ENCODE measurements at regions not wholly inside any gene's neighbourhood (a gene's known extent, or its start where the extent isn't known, plus 50 kb on each side); places are given as distances from the start of the nearest gene placed in this dataset.

DNA sequence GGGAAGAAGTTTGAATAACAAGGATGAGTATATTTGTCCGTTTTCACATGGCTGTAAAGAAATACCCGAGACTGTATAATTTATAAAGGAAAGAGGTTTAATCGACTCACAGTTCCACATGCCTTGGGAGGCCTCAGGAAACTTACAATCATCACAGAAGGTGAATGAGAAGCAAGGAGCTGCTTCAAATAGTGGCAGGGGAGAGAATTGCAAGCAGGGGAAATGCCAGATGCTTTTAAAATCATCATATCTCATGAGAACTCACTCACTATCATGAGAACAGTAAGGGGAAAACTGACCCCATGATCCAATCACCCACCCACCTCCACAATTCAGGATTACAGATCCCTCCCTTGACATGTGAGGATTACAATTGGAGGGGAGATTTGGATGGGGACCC is 212.8 kb upstream of the CDH8 start:
- no peak for DNase-seq (ENCODE audit: low spot score)

GRCh38 chr16:62240722-62241121 is 204.5 kb upstream of the CDH8 start:
- DNase-seq (ENCODE audit: low spot score): no peak

DNA sequence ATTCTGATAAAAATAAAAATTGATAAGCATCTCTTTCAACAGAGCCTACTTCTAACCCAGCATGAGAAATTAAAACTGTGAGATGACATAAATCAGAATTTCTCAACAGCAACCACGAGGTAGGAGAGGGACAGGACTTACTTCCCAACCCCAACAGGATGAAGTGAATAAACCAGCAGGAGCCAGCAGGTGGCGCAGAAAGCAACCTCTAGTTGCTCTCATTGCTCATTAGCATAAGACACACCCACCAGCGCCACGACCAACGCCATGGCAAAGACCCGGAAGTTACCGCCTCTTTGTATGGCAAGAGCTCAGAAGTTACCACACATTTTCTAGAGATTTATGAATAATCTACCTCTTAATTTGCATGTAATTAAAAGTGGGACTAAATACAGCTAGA is 189.4 kb upstream of the CDH8 start:
- DNase-seq (ENCODE audit: low spot score): peak; percentile 79

DNA sequence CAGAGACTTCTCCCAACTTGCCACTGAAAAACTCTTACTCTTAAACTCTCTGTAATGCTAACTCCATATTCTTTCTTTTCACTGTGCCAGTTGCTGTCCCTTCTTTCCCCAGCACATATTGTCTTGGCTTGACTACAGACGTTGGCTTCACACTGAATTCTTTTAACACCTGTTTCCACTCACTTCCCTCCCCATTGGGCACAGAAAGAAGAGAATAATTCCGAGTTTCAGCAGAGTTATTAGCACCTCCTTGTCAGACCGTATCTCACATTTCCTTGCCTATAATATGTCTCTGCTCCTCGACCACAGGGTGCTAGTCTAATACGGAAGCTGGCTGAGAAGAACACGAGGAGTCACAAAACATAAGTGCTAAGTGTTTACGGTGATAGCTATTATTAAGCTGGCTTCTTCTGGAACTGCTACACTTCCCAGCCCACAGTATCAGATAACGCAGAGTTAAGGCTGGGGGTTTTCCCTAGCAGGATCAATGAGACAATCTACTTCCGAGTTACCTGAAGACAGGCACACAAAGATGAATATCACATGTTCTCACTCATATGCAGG is 188.5 kb upstream of the CDH8 start:
- no peak for DNase-seq (ENCODE audit: low spot score)

GRCh38 chr16:62216837-62217236 is 180.6 kb upstream of the CDH8 start:
- no peak for DNase-seq (ENCODE audit: low spot score)

DNA sequence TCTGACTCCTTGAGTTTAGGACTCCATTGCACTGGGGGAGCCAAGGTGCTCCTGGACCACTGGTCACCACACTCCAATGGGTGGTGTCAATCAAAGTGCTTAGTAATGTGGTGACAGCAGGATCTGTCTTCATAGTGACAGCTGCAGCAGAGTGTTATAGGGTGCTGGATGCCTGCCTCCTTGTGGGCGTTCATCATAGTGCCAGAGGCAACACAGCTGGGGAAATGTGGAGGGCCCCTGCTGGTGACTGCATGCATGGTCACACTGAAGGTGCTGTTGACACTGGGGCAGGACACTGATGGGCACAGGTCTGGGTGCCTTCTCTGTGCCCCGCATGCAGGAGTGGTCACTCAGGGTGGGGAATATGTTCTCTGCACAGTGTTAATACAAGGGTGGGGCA is 177.5 kb upstream of the CDH8 start:
- no peak for DNase-seq (ENCODE audit: low spot score)

GRCh38 chr16:62208934-62209333 is 172.7 kb upstream of the CDH8 start:
- no peak for DNase-seq (ENCODE audit: low spot score)

- DNase-seq (ENCODE audit: low spot score): no peak
Measured at GRCh38 chr16:62205459-62205858, 169.2 kb upstream of the CDH8 start.

- no peak for DNase-seq (ENCODE audit: low spot score)
Measured at GRCh38 chr16:62201911-62202310, 165.7 kb upstream of the CDH8 start.

DNA sequence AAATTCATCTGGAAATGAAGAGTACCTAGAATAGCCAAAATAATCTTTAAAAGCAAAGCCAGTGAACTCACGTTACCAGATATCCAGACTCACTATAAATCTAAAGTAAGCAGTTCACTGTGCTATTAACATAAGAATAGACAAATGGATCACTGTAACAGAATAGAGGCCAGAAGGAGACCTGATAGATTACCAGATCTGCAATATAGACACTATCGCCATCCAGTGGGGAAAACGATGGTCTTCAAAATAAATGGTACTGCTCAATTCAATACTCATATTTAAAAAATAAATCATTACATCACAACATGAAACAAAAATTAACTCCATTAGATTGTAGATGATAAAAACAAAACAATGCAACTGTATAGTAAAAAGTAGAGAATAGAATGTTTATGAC is 158.6 kb upstream of the CDH8 start:
- DNase-seq (ENCODE audit: low spot score): no peak

DNA sequence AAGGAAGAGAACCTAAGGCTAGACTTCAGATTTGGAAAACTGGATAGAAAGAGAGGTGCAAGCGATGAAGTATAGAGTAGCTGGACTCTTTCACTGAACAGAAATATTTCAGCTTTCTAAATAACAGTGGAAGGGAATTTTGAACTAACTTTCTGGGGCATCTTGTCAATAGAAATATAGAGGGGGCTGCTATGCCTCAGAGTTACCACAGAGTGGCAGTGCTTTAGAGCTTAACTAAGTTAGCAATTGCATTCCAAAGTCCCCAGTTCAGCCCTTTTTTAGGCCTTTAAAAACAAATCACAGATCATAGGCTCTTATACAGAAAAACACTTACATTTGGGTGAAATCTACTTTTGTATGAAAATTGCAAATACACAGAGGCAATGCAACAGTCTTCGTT is 154.2 kb upstream of the CDH8 start:
- DNase-seq (ENCODE audit: low spot score): no peak

DNA sequence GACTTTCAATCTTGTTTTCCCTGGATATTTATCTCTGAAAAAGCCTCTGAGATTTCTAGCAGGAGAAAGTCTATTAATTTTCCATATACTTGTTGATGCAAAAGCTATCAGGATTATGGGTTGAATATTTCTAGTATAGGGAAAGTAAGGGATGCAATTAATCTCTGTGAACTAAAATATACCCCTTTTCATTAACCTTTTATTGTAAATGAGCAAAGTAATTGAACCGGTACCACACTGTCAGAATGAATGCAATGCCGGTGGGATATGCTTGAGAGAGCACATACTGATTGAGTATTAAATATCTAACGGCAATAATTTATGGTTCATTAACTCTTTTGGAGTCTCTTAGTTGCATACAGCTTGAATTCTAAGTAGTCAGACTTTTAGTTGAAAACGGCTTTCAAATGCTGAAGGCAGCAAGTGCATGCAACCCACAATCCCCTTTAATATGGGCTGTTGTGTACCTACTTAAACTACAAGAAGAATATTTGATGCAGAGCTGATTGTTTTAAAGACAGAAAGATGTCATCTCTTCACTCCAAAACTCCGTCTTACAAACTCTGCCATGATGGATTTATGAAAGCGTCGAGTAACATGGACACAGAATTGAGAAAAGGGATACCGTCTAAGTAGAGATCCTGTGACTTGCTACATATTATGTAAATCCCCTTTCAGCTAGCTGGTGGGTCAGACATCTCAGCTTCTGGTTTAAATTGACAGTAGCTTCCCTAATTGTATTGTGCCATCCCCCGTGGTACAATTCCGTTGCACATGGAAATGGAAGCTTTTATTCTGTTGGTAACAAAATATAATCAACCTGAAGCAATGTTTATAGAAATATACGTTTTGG is 141.3 kb upstream of the CDH8 start:
- DNase-seq (ENCODE audit: low spot score): no peak

GRCh38 chr16:62170642-62171041 is 134.4 kb upstream of the CDH8 start:
- no peak for DNase-seq (ENCODE audit: low spot score)

GRCh38 chr16:62167551-62167950 is 131.3 kb upstream of the CDH8 start:
- DNase-seq (ENCODE audit: low spot score): no peak

- no peak for DNase-seq (ENCODE audit: low spot score)
Measured at GRCh38 chr16:62157544-62157943, 121.3 kb upstream of the CDH8 start.

DNA sequence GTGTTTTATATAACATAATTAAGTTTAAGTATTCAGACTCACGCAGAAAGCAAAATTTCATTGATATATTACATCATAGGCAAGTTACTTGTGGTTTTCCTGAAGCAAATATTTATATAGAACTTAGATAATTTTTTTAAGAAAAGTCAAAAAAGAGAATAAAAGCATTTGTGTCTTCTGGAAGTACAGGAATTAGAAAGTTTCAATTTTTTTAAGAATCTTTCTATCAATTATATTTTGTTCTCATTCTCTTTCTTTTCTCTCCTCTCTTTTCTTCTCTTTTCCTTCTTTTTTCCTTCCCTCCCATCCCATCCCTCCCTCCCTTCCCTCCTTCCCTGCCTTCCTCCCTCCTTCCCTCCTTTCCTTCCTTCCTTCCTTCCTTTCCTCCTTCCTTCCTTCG is 120.7 kb upstream of the CDH8 start:
- no peak for DNase-seq (ENCODE audit: low spot score)

GRCh38 chr16:62149631-62150030 is 113.4 kb upstream of the CDH8 start:
- DNase-seq (ENCODE audit: low spot score): no peak

DNA sequence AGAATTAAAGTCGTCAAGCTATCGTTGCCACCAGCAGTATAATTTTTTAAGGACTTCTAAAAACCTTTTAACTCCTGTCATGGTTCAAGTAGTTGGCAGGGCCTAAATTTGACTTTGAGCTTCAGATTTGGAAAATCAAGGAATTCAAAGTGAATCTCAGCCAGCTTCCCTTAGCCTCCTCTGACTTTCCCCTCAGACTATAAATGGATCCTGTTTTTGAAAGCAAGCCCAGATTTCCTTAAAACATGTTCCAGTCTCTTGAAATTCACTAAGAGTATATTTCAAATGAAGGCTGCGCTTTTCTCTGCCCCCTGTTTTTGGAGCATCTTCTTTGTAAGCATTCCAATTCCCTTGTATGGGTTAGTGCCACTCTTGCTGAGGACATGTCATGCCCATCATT is 101.8 kb upstream of the CDH8 start:
- no peak for DNase-seq (ENCODE audit: low spot score)

GRCh38 chr16:62135911-62136310 is 99.7 kb upstream of the CDH8 start:
- DNase-seq (ENCODE audit: low spot score): no peak

DNA sequence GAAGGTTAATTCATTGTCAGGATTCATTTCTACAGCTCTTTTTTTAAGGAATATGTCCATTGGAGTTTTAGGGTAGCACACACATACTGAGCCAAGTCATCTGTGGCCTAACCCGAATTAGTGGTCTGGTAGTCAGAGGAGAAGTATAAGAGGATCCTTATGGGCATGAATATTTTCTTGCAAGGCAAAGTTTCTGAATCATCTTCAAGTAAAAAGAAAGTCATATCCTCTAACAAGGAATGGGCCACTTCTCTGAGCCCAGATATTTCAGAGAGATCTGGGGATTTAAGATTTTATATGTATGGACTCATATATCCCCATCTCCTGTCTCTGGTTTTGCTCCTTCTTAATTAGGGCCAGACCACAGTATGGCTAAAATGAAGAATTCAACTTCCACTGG is 99.2 kb upstream of the CDH8 start:
- DNase-seq (ENCODE audit: low spot score): no peak

GRCh38 chr16:62130101-62130500 is 93.9 kb upstream of the CDH8 start:
- DNase-seq (ENCODE audit: low spot score): no peak

DNA sequence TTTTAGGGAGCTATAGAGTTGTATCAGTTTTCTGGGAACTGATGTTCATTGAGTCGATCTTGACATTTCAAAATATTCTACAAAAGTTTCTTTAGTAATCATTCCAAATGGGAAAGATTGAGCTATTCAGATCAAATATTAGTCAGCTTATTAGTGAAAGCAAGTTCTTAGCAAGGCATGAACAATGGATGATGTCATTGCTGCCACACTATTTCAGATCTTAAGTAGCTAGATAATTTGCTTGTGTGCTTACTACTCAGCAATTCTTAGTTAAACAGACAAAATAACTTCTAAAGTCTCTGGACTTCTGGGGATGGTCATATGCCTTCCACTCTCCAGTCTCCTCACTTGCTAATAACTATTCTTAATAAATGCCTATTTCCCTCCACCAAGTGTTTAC is 69.0 kb upstream of the CDH8 start:
- no peak for DNase-seq (ENCODE audit: low spot score)

- DNase-seq (ENCODE audit: low spot score): no peak
Measured at GRCh38 chr16:62102588-62102987, 66.3 kb upstream of the CDH8 start.

- DNase-seq (ENCODE audit: low spot score): no peak
Measured at GRCh38 chr16:62100651-62101050, 64.4 kb upstream of the CDH8 start.

All from mucosa of gallbladder (tissue), 1 donor.